K562 (cell line): ENCODE measurements at regions not wholly inside any gene's neighbourhood (a gene's known extent, or its start where the extent isn't known, plus 50 kb on each side); places are given as distances from the start of the nearest gene placed in this dataset.

ENCODE experiments used
- ATAC-seq: fragments of 200-7000 bp; cut with Tn5 transposase; 3 replicates; pipeline ENCODE4 v1.9.1; 2020; ENCODE audit warnings: moderate library complexity
- BruUV-seq: library from RNA; stranded (reverse); fragments of 400-500 nt; replicated peaks from 2 replicates; lab custom pipeline; 2021; lab: Mats Ljungman, UMichigan
- CTCF ChIA-PET: fragments of 300-600 bp; formaldehyde crosslinking; extraction: SDS; loops from one replicate; lab custom pipeline; 2021; ENCODE audit warnings: low intra/inter-chr PET ratio; lab: Yijun Ruan, JAX
- POLR2A ChIA-PET: fragments of 300-600, 350-650 bp; sonication (Branson Sonifier 250); formaldehyde crosslinking; extraction: SDS; loops from one replicate; lab custom pipeline; 2021; ENCODE audit warnings: antibody characterized with exemption, inconsistent platforms; lab: Yijun Ruan, JAX
- DNase-seq, 4 experiments: peaks; one replicate each; pipeline versions ENCODE4 v3.0.0 to v3.0.0-alpha.2; 2011 to 2018; ENCODE audit warnings: low spot score in 3 of 4, mixed read lengths in 3 of 4; ENCODE audit errors: extremely low read depth in 1 of 4
- FAIRE-seq: peaks from 2 replicates; lab custom pipeline; 2011; peaks lifted over from hg19 to GRCh38; lab: Jason Lieb, UNC
- H2AFZ ChIP-seq: 2 replicates; pipeline ENCODE4 v1.6.0; 2011; ENCODE audit warnings: low read depth, low read length, control low read depth, inconsistent platforms
- H3K27ac ChIP-seq: fragments of 200-600 bp; 3 replicates; pipeline ENCODE4 v1.8.0; 2011; ENCODE audit warnings: low read depth, mild to moderate bottlenecking, control low read depth, inconsistent platforms, low read length, moderate library complexity, mixed read lengths; ENCODE audit errors: extremely low read depth
- H3K27me3 ChIP-seq, 2 experiments: fragments of 300-600 bp in 1 of 2; 2 replicates in 1 of 2; 3 replicates in 1 of 2; pipeline versions ENCODE4 v1.6.0 to v1.8.0; 2011; ENCODE audit warnings: inconsistent platforms in 2 of 2, low read length in 2 of 2, mild to moderate bottlenecking in 1 of 2, mixed read lengths in 1 of 2, moderate library complexity in 1 of 2; ENCODE audit not compliant: control insufficient read depth in 2 of 2, insufficient read depth in 2 of 2
- H3K36me3 ChIP-seq: fragments of 300-600 bp; 3 replicates; pipeline ENCODE4 v1.8.0; 2011; ENCODE audit warnings: mild to moderate bottlenecking, low read length, inconsistent platforms; ENCODE audit not compliant: control insufficient read depth, insufficient read depth
- H3K4me1 ChIP-seq, 2 experiments: fragments of 200-600 bp in 1 of 2; replicated peaks in 1 of 2; 2 replicates in 1 of 2; 3 replicates in 1 of 2; pipeline versions ENCODE4 v1.5.1 to v1.8.0; 2011; ENCODE audit warnings: inconsistent platforms in 2 of 2, low read length in 2 of 2, mild to moderate bottlenecking in 1 of 2, mixed read lengths in 1 of 2, moderate library complexity in 1 of 2; ENCODE audit not compliant: control insufficient read depth in 2 of 2, insufficient read depth in 2 of 2
- H3K4me2 ChIP-seq: 2 replicates; pipeline ENCODE4 v1.6.1; 2011; ENCODE audit warnings: low read length, control low read depth, inconsistent platforms, mixed read lengths; ENCODE audit not compliant: insufficient read depth
- H3K4me3 ChIP-seq: fragments of 200-600 bp; sonication (generic), shearing (Covaris generic); 2 replicates; pipeline ENCODE4 v1.5.1; 2016; ENCODE audit warnings: control low read depth, inconsistent platforms
- H3K79me2 ChIP-seq: fragments of 200-600 bp; 3 replicates; pipeline ENCODE4 v1.8.0; 2011; ENCODE audit warnings: low read length, inconsistent platforms; ENCODE audit not compliant: control insufficient read depth, insufficient read depth
- H3K9ac ChIP-seq, 2 experiments: 2 replicates each; pipeline versions ENCODE4 v1.6.0 to v1.6.1; 2011; ENCODE audit warnings: low read depth in 2 of 2, low read length in 2 of 2, control low read depth in 1 of 2, inconsistent platforms in 1 of 2, mild to moderate bottlenecking in 1 of 2, mixed read lengths in 1 of 2; ENCODE audit not compliant: insufficient read depth in 1 of 2
- H3K9me1 ChIP-seq: one replicate; pipeline ENCODE4 v1.6.0; 2011; ENCODE audit warnings: inconsistent platforms, mild to moderate bottlenecking, low read length, moderate library complexity; ENCODE audit not compliant: control insufficient read depth, insufficient read depth
- H3K9me3 ChIP-seq: replicated peaks from 2 replicates; pipeline ENCODE4 v1.5.1; 2011; ENCODE audit warnings: low read depth, low read length, inconsistent platforms; ENCODE audit not compliant: control insufficient read depth, insufficient read depth
- H4K20me1 ChIP-seq: replicated peaks from 2 replicates; pipeline ENCODE4 v1.6.1; 2011; ENCODE audit warnings: low read length, inconsistent platforms, mixed read lengths; ENCODE audit not compliant: control insufficient read depth, insufficient read depth
- ATF2 ChIP-seq: sonication (generic); formaldehyde crosslinking; IDR thresholded peaks from 2 replicates; pipeline ENCODE4 v1.8.1; 2022; ENCODE audit warnings: missing genetic modification reagents
- CEBPG ChIP-seq, 3 experiments: fragments of 200-800 bp in 1 of 3; sonication (Bioruptor generic) in 1 of 3; sonication (generic) in 1 of 3; formaldehyde crosslinking in 1 of 3; IDR thresholded peaks in 2 of 3; conservative IDR thresholded peaks in 1 of 3; 2 replicates each; pipeline versions ENCODE4 v1.6.1 to v1.8.0; 2016 to 2022; ENCODE audit warnings: missing compliant biosample characterization in 2 of 3, missing genetic modification characterization in 2 of 3, mild to moderate bottlenecking in 1 of 3, missing genetic modification reagents in 1 of 3
- ETV1 ChIP-seq: fragments of 450-650 bp; conservative IDR thresholded peaks from 2 replicates; pipeline ENCODE4 v1.6.1; 2016; ENCODE audit warnings: missing genetic modification characterization, control low read depth, low read depth, missing compliant biosample characterization
- HCFC1 ChIP-seq: IDR thresholded peaks from 2 replicates; pipeline ENCODE4 v1.6.1; 2012; ENCODE audit warnings: low read depth, low read length, improper control_type of control experiment
- KDM2B ChIP-seq: fragments of 250-450 bp; sonication (Bioruptor Pico); IDR thresholded peaks from 2 replicates; pipeline ENCODE4 v1.8.0; 2021; ENCODE audit warnings: mild to moderate bottlenecking, moderate library complexity
- POLR2AphosphoS5 ChIP-seq: IDR thresholded peaks from 2 replicates; pipeline ENCODE4 v1.6.1; 2011; ENCODE audit warnings: mild to moderate bottlenecking, low read depth, low read length, moderate library complexity; ENCODE audit not compliant: control insufficient read depth, insufficient read depth
- PPARD ChIP-seq: fragments of 250-450 bp; sonication (Bioruptor Pico); IDR thresholded peaks from 2 replicates; pipeline ENCODE4 v1.8.0; 2022; ENCODE audit warnings: inconsistent platforms, mild to moderate bottlenecking, moderate library complexity
- PTTG1 ChIP-seq: fragments of 450-650 bp; IDR thresholded peaks from 2 replicates; pipeline ENCODE4 v1.6.1; 2016; ENCODE audit warnings: low read depth, mild to moderate bottlenecking, missing genetic modification characterization, missing compliant biosample characterization
- RUNX1 ChIP-seq: sonication (generic); IDR thresholded peaks from 2 replicates; pipeline ENCODE4 v1.6.1; 2016; ENCODE audit warnings: antibody characterized with exemption, low read depth
- SIN3A ChIP-seq, 2 experiments: fragments of 150-350 bp in 1 of 2; IDR thresholded peaks; 2 replicates each; pipeline ENCODE4 v1.6.1; 2011 to 2016; ENCODE audit warnings: borderline replicate concordance in 2 of 2, low read depth in 2 of 2, low read length in 2 of 2, mild to moderate bottlenecking in 2 of 2, moderate library complexity in 2 of 2; ENCODE audit not compliant: control insufficient read depth in 1 of 2
- SMAD2 ChIP-seq: fragments of 150-350 bp; IDR thresholded peaks from 2 replicates; pipeline ENCODE4 v1.6.1; 2014; ENCODE audit warnings: low read depth, mild to moderate bottlenecking, low read length
- STAG1 ChIP-seq: sonication (generic); formaldehyde crosslinking; IDR thresholded peaks from 2 replicates; pipeline ENCODE4 v1.5.0; 2020; ENCODE audit warnings: missing genetic modification reagents, borderline replicate concordance
- TCF7L2 ChIP-seq: fragments of 150-350 bp; IDR thresholded peaks from 2 replicates; pipeline ENCODE4 v1.6.1; 2016; ENCODE audit warnings: low read depth, mild to moderate bottlenecking, low read length, moderate library complexity
- TGIF2 ChIP-seq: sonication (generic); formaldehyde crosslinking; IDR thresholded peaks from 2 replicates; pipeline ENCODE4 v1.8.1; 2022; ENCODE audit warnings: mild to moderate bottlenecking, missing genetic modification reagents, moderate library complexity
- ZNF146 ChIP-seq: IDR thresholded peaks from one replicate; pipeline ENCODE4 v1.6.1; 2018; ENCODE audit warnings: missing compliant biosample characterization; ENCODE audit not compliant: unreplicated experiment
- WGBS: fragments of 100-300 bp; shearing (Covaris generic); methylation state at CpG from one replicate; pipeline ENCODE4 v1.1.6; 2016; ENCODE audit warnings: low coverage, mixed read lengths; ENCODE audit not compliant: insufficient coverage; ENCODE audit errors: missing lambda C conversion rate; 5-methylcytosine and 5-hydroxymethylcytosine counted together
- in situ Hi-C: fragments of 300-500 bp; cut with MboI; formaldehyde crosslinking; loops from 4 replicates; pipeline ENCODE4 v1.15.0; 2018; ENCODE audit warnings: inconsistent platforms, mixed read lengths
- intact Hi-C: fragments of 100-400 bp; cut with micrococcal nuclease; formaldehyde crosslinking; loops from 2 replicates; pipeline ENCODE4 v1.14.2; 2022

GRCh38 chr16:85466304-85466700 is 146.8 kb upstream of the GSE1 start:
- Histone ChIP-seq H3K36me3 (peaks cover 11% of the 10 kb centered on the region; the same call in 2 of the 3 replicates), H3K79me2 (peaks cover 46% of the 10 kb centered on the region), H3K4me2 (no peak overlapping the region), H4K20me1 (peaks cover 12% of the 10 kb centered on the region), H3K4me1 (peaks cover 25 to 64% of the 10 kb centered on the region in 2 experiments), H2AFZ (no peak overlapping the region), H3K27ac (no peak overlapping the region), H3K9me3 (no peaks in the 10 kb centered on the region), H3K9ac (peak overlapping the region in 1 of 2 experiments; percentile 67; a peak in 2 of 4 replicates), H3K4me3 (no peak overlapping the region), H3K27me3 (no peaks in the 10 kb centered on the region), H3K9me1 (peaks cover 9% of the 10 kb centered on the region)
- in situ Hi-C loops (no loop called here), intact Hi-C loops (no loop called here)
- POLR2A ChIA-PET, result interaction anchor here (0.6 to 0.9 kb wide), 3 partner anchors 26 to 214 kb away, joined by 3 read pairs; no protein-coding TSS in a partner anchor
- BruUV-seq, result no TSS peak
- CTCF ChIA-PET, result no interaction called here
- FAIRE-seq, result no peak
- no peak for DNase-seq
- TF ChIP-seq STAG1 (CRISPR knock-in tag) (peak; percentile 8; the same call in 1 of the 2 replicates), ATF2 (no peak), ETV1 (no peak)
- ATAC-seq, result no peak
- WGBS, result 90% methylated on average over 10 of the region's 10 CpGs

GRCh38 chr16:85466989-85467388 is 146.1 kb upstream of the GSE1 start:
- WGBS, result 95% methylated on average over 12 of the region's 12 CpGs
- DNase-seq (no peak), FAIRE-seq (no peak), ATAC-seq (no peak)
- in situ Hi-C loops (no loop called here), intact Hi-C loops (no loop called here)
- ChIA-PET CTCF (no interaction called here), POLR2A (interaction anchor here (2.7 kb wide), 1 partner anchor 11 kb away, joined by 14 read pairs; no protein-coding TSS in a partner anchor)
- no TSS peak for BruUV-seq
- H3K4me2 ChIP-seq, result no peak overlapping the region
- peaks cover 12% of the 10 kb centered on the region for H4K20me1 ChIP-seq
- H3K9me1 ChIP-seq, result peaks cover 9% of the 10 kb centered on the region
- no peaks in the 10 kb centered on the region for H3K27me3 ChIP-seq
- no peak overlapping the region; a peak in 1 of 4 replicates for H3K9ac ChIP-seq
- no peaks in the 10 kb centered on the region for H3K9me3 ChIP-seq
- H3K4me1 ChIP-seq, result peaks cover 20 to 63% of the 10 kb centered on the region in 2 experiments
- no peak overlapping the region for H3K27ac ChIP-seq
- peaks cover 11% of the 10 kb centered on the region; the same call in 2 of the 3 replicates for H3K36me3 ChIP-seq
- no peak overlapping the region for H3K4me3 ChIP-seq
- H2AFZ ChIP-seq, result no peak overlapping the region
- peaks cover 43% of the 10 kb centered on the region for H3K79me2 ChIP-seq
- TF ChIP-seq PTTG1 (tag), result no peak
- TF ChIP-seq PPARD (CRISPR knock-in tag), result no peak
- TF ChIP-seq ZNF146 (CRISPR knock-in tag), result no peak
- TF ChIP-seq SIN3A (IDR thresholded peaks at IDR 0.05; ENCODE audit: borderline replicate concordance in 2 of 2, control insufficient read depth in 1 of 2, low read depth in 2 of 2, low read length in 2 of 2), result no peak
- no peak for TF ChIP-seq HCFC1
- no peak for TF ChIP-seq RUNX1
- TF ChIP-seq SMAD2, result no peak
- no peak for TF ChIP-seq KDM2B (CRISPR knock-in tag)
- no peak for TF ChIP-seq POLR2AphosphoS5
- no peak for TF ChIP-seq TGIF2 (CRISPR knock-in tag)
- TF ChIP-seq TCF7L2, result no peak
- TF ChIP-seq CEBPG (CRISPR knock-in tag; IDR thresholded peaks at IDR 0.05), result no peak
- no peak for TF ChIP-seq CEBPG (tag; conservative IDR thresholded peaks at IDR 0.05 in 1 of 2, IDR thresholded peaks at IDR 0.05 in 1 of 2)
